PC-3 (cell line): ENCODE measurements at regions not wholly inside any gene's neighbourhood (a gene's known extent, or its start where the extent isn't known, plus 50 kb on each side); places are given as distances from the start of the nearest gene placed in this dataset.
"Not testable (repeated sequence)": the region's sequence is repeated elsewhere in the genome, so short reads cannot be mapped to it uniquely, and the experiment has no call there.

Experiments used
- EZH2 ChIP-seq: fragments of 300-600 bp; sonication (generic); IDR thresholded peaks from one replicate; pipeline ENCODE4 v1.6.1; 2017; ENCODE audit warnings: antibody characterized with exemption, mild to moderate bottlenecking, low read length; ENCODE audit not compliant: unreplicated experiment
- EZH2phosphoT487 ChIP-seq: fragments of 300-600 bp; sonication (generic); IDR thresholded peaks from 2 replicates; pipeline ENCODE4 v1.6.1; 2018; ENCODE audit warnings: mild to moderate bottlenecking, antibody characterized with exemption, low read length, borderline replicate concordance
- TF ChIP-seq, protein P1 (sequence below): fragments of 300-600 bp; sonication (generic); conservative IDR thresholded peaks from 2 replicates; pipeline ENCODE4 v1.5.1; 2017; ENCODE audit warnings: antibody characterized with exemption, low read depth, mild to moderate bottlenecking, low read length

DNA sequence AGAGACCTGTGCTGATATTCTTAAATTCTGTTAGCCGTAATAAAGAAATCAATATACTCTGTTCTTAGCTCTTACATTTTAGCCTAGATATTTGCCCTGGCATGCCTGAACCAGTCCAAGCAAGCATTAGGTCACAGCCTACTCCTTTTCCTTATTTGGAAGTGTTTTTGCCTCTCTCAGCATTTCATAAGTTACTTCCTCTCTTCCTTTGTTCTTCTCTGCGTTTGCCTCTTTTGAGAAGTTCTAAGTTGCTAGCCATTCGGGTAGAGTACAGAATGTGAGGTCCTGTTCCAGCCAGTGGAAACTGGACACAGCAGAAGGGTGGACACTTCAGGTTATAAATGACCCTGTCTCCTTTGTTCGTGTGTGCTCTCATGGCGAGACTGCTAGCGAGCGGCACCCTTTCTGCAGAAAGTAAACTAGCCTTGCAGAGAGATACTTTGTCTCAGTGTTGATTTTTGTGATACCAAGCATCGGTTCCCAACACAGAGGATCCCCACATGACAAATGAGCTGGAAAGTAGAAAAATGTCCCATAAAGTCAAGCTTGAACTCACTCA lies 75.0 kb upstream of the FAM153A start:
- TF ChIP-seq, protein P1, sequence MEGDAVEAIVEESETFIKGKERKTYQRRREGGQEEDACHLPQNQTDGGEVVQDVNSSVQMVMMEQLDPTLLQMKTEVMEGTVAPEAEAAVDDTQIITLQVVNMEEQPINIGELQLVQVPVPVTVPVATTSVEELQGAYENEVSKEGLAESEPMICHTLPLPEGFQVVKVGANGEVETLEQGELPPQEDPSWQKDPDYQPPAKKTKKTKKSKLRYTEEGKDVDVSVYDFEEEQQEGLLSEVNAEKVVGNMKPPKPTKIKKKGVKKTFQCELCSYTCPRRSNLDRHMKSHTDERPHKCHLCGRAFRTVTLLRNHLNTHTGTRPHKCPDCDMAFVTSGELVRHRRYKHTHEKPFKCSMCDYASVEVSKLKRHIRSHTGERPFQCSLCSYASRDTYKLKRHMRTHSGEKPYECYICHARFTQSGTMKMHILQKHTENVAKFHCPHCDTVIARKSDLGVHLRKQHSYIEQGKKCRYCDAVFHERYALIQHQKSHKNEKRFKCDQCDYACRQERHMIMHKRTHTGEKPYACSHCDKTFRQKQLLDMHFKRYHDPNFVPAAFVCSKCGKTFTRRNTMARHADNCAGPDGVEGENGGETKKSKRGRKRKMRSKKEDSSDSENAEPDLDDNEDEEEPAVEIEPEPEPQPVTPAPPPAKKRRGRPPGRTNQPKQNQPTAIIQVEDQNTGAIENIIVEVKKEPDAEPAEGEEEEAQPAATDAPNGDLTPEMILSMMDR, result not testable (repeated sequence)
- TF ChIP-seq EZH2phosphoT487, EZH2: not testable (repeated sequence)
